ENCODE measurements at regions not wholly inside any gene's neighbourhood (a gene's known extent, or its start where the extent isn't known, plus 50 kb on each side); places are given as distances from the start of the nearest gene placed in this dataset.

GRCh38 chr5:158644301-158644700 lies 455.4 kb downstream of the EBF1 start:
- no peak for DNase-seq (ENCODE audit: low spot score)

- no peak for DNase-seq (ENCODE audit: low spot score)
These were observed 455.9 kb downstream of the EBF1 start for GRCh38 chr5:158643840-158644239.

DNA sequence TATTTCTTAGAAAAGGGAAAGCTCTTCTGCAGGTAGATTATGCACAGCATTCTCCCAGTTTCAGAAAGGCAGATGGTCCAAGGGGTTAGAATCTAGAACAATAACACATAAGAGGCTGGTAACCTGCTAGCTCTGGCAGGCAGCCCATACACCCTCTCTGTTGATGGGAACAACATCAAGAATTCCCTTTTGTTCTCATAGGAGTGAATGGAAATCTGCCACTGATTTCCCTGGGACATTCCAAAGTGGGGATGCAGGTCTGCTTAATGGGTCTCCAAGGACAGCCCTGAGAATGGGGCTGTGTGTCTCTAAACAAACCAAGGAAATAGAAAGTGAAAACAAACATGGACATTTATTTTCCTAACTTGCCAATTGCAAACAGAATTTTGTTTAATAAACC lies 456.8 kb downstream of the EBF1 start:
- DNase-seq (ENCODE audit: low spot score): no peak

GRCh38 chr5:158641016-158641415 lies 458.7 kb downstream of the EBF1 start:
- DNase-seq (ENCODE audit: low spot score): no peak

DNA sequence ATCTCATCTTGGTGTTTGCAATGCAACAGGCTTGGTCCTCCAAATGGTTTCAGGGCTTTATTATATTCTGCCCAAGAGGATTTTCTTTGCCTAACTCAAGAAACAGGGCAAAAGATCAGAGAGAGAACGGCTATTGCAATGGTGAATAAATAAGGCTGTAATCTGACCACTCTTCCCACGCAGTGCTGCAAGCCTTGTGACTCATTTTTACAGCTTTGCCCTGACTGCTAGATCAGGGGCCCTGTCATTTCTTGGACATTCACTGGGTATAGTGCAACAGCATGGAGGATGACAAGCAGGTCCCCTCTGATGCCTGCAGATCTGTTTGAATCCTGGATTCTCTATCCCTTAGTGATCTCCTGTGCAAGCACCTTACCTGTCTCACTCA lies 459.1 kb downstream of the EBF1 start:
- no peak for DNase-seq (ENCODE audit: low spot score)

DNA sequence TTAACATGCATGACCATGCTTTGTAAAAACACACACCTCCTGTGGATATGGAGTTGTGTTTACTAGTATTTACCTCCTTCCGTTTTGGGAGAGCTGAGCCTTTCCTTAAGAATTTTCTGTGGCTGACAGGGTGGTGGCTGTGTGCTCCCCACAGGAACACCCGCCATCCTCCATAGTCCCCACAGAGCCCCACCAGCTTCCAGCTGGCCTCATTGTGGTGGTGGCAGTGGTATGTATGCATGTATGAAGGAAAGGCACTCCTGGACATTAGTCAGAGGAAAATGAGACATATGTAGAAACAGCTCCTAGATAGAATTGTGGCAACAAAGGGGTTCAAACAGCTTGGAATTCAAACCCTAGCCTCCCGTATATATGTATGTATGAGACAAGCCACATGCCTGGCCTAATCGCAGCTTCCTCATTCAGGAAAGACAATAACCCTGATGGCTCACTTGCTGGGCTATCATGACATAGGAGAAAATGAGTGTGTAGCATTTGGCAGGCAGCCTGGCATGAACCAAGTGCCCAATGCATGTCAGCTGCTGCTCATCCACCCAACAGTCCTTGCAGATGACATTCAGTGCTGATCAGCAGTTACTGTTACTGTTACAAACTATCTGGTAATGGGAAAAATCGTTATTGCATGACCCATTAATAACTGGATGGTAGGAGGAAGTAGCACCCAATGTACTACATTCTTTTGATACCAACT lies 459.7 kb downstream of the EBF1 start:
- DNase-seq (ENCODE audit: low spot score): no peak

- DNase-seq (ENCODE audit: low spot score): no peak
These were observed 461.3 kb downstream of the EBF1 start for GRCh38 chr5:158638396-158638795.

DNA sequence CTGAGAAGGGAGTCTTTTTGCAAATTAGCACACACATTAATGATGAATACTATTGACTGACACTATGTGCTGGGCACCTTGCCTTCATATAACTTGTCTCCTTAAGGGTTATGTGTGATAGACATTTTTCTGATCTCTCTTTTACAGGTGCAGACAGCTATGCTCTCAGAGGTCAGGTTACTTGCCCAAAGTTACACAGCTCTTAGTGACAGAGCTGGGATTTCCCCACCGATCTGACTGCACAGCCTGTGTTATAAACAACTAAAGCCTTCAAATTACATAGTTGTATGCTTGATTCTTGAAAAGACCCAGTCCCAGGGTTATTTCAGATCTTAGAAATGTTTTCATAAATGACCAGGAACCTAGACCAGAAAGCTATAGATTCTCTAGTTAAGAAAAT lies 462.7 kb downstream of the EBF1 start:
- no peak for DNase-seq (ENCODE audit: low spot score)

DNA sequence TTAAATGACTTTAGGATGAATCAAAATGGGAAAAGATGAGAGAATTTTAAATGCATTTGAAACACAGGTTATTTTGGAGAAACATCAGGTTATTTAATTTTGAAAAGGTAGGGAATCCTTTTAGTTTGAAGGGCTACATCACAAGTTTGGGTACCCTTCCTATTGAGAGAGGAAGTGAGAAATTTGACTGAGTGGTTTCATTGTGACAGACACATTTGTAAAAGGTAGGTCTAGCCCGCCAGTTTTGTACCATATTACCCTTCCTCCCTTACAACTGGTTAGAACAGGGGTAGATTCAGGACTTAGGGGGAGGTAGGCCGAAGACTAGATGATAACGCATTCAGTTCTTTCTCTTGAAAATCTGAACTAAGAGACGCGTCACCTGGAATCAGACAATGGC lies 464.2 kb downstream of the EBF1 start:
- DNase-seq (ENCODE audit: low spot score): no peak

DNA sequence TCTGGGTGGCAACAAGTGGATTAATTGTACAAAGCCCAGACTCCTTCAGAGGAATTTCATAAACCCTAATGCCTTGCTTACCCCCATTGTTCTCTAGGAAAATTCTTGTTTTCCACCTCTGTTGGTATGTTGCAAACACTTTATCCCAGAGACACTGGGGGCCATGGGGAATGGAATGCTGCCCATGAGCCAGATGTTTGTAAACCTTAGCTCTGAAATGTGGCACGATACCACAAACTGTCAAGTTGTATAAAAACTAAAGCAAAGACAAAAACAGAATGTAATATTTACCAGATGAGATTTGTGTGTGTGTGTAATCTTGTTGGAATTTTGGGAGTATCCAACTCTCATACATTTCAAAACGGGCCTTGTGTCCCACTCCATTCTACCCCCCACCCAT lies 465.0 kb downstream of the EBF1 start:
- DNase-seq (ENCODE audit: low spot score): no peak

DNA sequence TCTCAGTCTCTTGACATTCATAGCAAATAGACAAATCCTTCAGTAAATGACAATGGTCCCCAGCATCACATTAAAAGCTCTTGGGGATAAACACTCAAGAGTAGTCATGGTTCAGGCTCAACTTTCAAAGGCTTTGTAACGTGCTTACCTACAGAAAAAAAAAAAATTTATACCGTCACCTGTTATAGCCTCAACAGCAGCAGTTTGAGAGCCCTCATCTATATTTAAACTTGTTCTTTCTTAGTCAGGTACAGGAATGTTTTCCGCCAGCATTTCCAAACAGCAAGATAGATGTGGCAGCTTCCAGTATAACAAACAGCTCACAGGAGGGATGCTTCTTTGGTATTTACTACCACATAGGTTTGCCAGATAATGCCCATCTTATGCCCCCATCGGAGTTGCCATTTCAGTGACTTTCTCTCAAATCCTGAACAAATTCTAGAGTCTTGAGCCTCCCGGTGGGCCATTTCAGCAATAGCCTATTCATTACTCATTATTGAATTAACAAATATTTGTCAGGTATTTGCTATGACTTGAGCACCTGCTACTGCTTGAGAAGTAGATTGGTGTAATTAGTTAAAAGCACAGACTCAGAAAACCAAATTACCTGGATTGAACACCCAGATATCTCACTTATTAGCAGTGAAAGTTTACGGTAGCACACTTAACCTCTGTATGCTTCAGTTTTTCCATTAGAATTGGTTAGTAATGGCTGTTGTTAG lies 470.0 kb downstream of the EBF1 start:
- no peak for DNase-seq (ENCODE audit: low spot score)

GRCh38 chr5:158626718-158627117 lies 473.0 kb downstream of the EBF1 start:
- no peak for DNase-seq (ENCODE audit: low spot score)

DNA sequence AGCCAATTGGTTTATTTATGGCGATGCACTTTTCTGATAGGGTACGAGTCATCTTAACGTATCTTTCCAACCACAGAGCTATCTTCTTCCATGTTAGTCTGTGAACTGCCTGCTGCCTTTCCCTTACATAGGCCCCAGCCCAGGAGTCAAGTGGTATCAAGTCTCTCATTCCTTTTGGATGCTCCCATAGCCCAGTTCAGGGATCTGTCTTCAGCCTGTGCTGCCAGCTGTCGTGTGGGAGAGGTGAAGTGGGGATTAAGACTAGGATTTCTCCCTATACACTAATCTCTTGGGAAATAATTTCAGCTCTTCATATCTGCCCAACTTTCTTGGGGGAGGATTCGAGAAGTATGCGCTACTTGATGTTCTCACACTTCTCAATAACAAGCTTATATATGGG lies 475.7 kb downstream of the EBF1 start:
- DNase-seq (ENCODE audit: low spot score): no peak

DNA sequence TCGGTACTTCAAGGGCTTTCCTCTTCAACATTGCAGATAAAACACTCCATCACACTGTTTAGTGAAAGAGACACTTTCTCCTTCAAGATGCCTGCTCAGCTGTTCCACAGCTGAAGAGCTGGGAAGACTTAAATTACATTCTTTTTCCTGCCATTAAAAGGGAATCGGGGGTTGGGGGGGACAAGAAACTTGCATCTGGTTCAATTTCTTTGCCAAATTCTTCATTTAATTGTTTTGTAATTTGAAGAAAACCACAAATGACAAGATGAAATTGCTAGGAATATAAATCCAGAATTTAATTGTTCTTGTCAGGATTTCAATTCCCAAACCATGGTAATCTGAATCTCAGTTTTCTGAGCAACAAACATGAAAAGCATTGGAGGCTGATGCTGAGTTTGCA lies 478.3 kb downstream of the EBF1 start:
- DNase-seq (ENCODE audit: low spot score): no peak

DNA sequence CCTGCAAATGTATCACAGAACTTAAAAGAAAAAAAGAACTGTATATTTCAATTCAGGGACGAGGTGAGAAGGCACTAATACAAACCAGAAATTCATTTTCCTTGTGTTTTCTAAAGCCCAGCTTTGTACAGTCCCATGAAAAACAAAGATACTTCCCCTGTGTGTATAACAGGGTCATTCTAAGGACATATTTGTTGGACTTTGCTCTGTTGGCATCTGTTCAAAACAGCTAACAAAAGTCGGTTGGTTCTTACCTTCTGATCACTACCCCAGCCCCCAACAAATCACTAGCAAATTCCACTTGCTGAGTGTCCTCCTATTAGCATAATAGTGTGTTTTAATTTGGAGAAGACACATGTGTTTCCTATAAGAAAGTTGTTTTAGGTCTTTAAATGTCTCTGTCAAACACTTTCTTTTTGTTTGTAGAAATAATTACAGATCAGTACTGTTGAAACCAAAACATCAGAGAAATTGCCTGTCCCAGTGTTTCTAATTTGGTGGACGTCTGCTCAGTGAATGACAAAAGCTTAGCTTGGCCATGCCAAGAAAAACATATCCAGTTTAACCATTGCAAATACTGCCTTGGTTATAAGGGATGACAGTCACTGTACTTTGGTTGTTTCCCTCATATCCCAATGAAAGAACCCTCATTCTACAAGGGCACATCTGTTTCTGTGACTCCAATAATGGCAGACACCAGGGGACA lies 480.5 kb downstream of the EBF1 start:
- no peak for DNase-seq (ENCODE audit: low spot score)

DNA sequence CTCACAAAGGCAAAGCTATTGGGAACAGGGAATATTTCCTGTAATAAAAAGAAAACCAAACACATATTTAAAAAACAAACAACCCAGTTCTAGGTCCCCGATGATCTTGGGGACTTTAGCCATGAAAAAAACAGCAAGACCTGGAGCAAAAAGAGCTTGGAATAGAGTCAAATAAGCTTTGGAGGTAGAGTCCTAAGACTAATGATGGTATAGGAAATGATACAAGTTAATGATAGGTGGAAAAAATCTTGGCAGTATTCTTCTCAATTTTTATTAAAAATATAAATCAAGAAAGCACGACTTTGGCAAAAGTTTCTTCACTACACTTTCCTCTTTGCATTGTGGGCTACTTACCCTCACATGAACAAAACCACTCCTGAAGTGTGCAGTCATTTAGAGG lies 481.5 kb downstream of the EBF1 start:
- no peak for DNase-seq (ENCODE audit: low spot score)

DNA sequence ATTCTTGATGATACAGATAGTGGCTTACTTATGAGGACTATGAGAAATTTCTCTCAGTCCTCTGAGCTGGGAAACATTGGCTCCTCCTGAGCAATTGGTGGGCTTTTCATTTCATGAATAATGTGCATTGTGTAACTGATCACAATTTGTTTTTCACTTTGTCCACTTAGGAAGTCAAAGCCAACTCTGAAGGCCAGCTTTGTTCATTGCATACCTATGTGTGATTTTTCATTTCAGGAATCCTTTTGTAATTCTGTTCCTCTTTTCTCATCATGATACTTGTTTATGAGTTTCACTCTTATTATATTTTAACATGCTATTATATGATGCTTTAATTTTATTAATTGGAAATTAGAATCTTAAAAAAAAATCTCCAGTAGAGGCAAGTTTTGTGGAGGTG lies 483.0 kb downstream of the EBF1 start:
- no peak for DNase-seq (ENCODE audit: low spot score)

DNA sequence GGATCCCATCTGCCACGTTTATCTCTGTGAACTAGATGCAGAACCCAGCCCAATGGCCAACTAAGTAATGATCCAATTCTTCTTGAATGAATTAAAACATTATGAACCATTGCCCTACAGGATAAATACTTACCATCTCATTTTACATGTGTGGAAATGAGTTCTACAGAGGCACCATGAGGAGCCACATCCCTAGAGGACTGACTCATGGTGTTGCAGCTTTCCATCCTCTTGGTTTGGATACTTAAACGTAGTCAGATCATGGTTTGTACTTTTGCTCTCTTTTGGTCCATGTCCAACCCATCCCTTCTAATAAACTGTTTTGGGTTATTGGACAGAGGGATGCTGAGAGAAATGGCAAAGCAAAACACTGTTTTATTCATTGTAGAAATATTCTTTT lies 484.8 kb downstream of the EBF1 start:
- DNase-seq (ENCODE audit: low spot score): no peak

- no peak for DNase-seq (ENCODE audit: low spot score)
These were observed 488.1 kb downstream of the EBF1 start for GRCh38 chr5:158611581-158611980.

- no peak for DNase-seq (ENCODE audit: low spot score)
These were observed 489.7 kb downstream of the EBF1 start for GRCh38 chr5:158610051-158610415.

GRCh38 chr5:158609333-158610050 lies 490.2 kb downstream of the EBF1 start:
- DNase-seq (ENCODE audit: low spot score): no peak

GRCh38 chr5:158607088-158607487 lies 492.6 kb downstream of the EBF1 start:
- no peak for DNase-seq (ENCODE audit: low spot score)

- DNase-seq (ENCODE audit: low spot score): no peak
These were observed 493.5 kb downstream of the EBF1 start for GRCh38 chr5:158606233-158606632.

Data from left forelimb (tissue), 1 donor.